ENCODE measurements at regions not wholly inside any gene's neighbourhood (a gene's known extent, or its start where the extent isn't known, plus 50 kb on each side); places are given as distances from the start of the nearest gene placed in this dataset.

DNA sequence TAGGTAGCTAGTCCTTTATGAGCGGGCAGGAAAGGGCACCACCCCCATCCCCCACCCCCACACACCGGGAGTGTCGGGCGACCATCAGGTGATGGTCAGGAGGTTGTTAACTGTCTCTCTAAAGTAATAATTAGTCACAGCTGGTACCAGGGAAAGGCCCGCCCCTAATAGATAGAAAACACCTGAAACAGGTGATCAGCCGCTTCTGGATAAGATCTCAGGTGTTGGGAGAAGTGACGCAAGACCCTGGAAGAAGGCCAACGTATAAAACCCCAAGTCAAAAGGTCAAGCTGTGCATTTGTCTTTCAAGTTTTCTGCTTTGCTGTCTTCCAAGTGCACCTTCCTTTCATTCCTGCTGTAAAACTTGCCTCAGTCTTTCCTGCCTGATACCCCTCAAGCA lies 59.6 kb upstream of the LINC00305 start:
- TF ChIP-seq, protein P1, sequence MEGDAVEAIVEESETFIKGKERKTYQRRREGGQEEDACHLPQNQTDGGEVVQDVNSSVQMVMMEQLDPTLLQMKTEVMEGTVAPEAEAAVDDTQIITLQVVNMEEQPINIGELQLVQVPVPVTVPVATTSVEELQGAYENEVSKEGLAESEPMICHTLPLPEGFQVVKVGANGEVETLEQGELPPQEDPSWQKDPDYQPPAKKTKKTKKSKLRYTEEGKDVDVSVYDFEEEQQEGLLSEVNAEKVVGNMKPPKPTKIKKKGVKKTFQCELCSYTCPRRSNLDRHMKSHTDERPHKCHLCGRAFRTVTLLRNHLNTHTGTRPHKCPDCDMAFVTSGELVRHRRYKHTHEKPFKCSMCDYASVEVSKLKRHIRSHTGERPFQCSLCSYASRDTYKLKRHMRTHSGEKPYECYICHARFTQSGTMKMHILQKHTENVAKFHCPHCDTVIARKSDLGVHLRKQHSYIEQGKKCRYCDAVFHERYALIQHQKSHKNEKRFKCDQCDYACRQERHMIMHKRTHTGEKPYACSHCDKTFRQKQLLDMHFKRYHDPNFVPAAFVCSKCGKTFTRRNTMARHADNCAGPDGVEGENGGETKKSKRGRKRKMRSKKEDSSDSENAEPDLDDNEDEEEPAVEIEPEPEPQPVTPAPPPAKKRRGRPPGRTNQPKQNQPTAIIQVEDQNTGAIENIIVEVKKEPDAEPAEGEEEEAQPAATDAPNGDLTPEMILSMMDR (conservative IDR thresholded peaks at IDR 0.05; ENCODE audit: low read length): no peak
- TF ChIP-seq EZH2phosphoT487 (IDR thresholded peaks at IDR 0.05; ENCODE audit: borderline replicate concordance, low read depth, low read length): no peak
